GM23248 (cell line): ENCODE measurements at regions not wholly inside any gene's neighbourhood (a gene's known extent, or its start where the extent isn't known, plus 50 kb on each side); places are given as distances from the start of the nearest gene placed in this dataset.

Source experiments
- EZH2 ChIP-seq: fragments of 200-600 bp; sonication (generic); IDR thresholded peaks from 2 replicates; pipeline ENCODE4 v1.6.1; 2018; ENCODE audit warnings: antibody characterized with exemption, mild to moderate bottlenecking; ENCODE audit not compliant: insufficient read depth, poor library complexity, severe bottlenecking
- EZH2phosphoT487 ChIP-seq: fragments of 200-600 bp; sonication (generic); IDR thresholded peaks from 2 replicates; pipeline ENCODE4 v1.6.1; 2018; ENCODE audit warnings: antibody characterized with exemption, moderate library complexity, mild to moderate bottlenecking, low read depth; ENCODE audit not compliant: insufficient read depth

GRCh38 chr6:12648171-12648570 is 68.4 kb upstream of the PHACTR1 start:
- no peak for TF ChIP-seq EZH2
- no peak for TF ChIP-seq EZH2phosphoT487
